Liver (tissue), 8 donors: ENCODE measurements at regions not wholly inside any gene's neighbourhood (a gene's known extent, or its start where the extent isn't known, plus 50 kb on each side); places are given as distances from the start of the nearest gene placed in this dataset.

Source experiments
- DNase-seq: peaks from one replicate; pipeline ENCODE4 v3.0.0-alpha.2; 2017; ENCODE audit warnings: low spot score
- H3K27ac ChIP-seq, 2 donors: one replicate each; pipeline ENCODE4 v1.7.0; 2013; ENCODE audit warnings: inconsistent platforms in 2 of 2, low read length in 2 of 2, control low read depth in 1 of 2, low read depth in 1 of 2, mild to moderate bottlenecking in 1 of 2
- H3K27me3 ChIP-seq, 4 donors: one replicate each; pipeline versions ENCODE4 v1.6.1 to v1.7.0; 2013; ENCODE audit warnings: low read length in 3 of 4, inconsistent platforms in 1 of 4, mild to moderate bottlenecking in 1 of 4, moderate library complexity in 1 of 4; ENCODE audit not compliant: control insufficient read depth in 4 of 4, insufficient read depth in 4 of 4
- H3K36me3 ChIP-seq, 4 donors: one replicate each; pipeline versions ENCODE4 v1.6.1 to v1.7.0; 2013; ENCODE audit warnings: low read length in 3 of 4, mild to moderate bottlenecking in 3 of 4, low read depth in 1 of 4, moderate library complexity in 1 of 4; ENCODE audit not compliant: control insufficient read depth in 4 of 4, insufficient read depth in 3 of 4
- H3K4me1 ChIP-seq, 4 donors: one replicate each; pipeline versions ENCODE4 v1.6.1 to v1.7.0; 2013; ENCODE audit warnings: low read length in 3 of 4, mild to moderate bottlenecking in 3 of 4, moderate library complexity in 1 of 4; ENCODE audit not compliant: control insufficient read depth in 4 of 4, insufficient read depth in 4 of 4
- H3K4me3 ChIP-seq, 3 donors: one replicate each; pipeline versions ENCODE4 v1.6.1 to v1.7.0; 2013; ENCODE audit warnings: low read length in 3 of 3, control low read depth in 1 of 3, low read depth in 1 of 3, mild to moderate bottlenecking in 1 of 3
- H3K9ac ChIP-seq, 2 donors: one replicate each; pipeline ENCODE4 v1.7.0; 2013; ENCODE audit warnings: low read length in 2 of 2, mild to moderate bottlenecking in 2 of 2, moderate library complexity in 2 of 2, control low read depth in 1 of 2, low read depth in 1 of 2
- H3K9me3 ChIP-seq, 4 donors: one replicate each; pipeline versions ENCODE4 v1.6.1 to v1.7.0; 2013; ENCODE audit warnings: low read length in 3 of 4; ENCODE audit not compliant: control insufficient read depth in 4 of 4
- ATF3 ChIP-seq: IDR thresholded peaks from 2 replicates; pipeline ENCODE4 v1.6.1; 2016; ENCODE audit warnings: antibody characterized with exemption
- CTCF ChIP-seq: fragments of 150-350 bp; IDR thresholded peaks from 2 replicates; pipeline ENCODE4 v1.5.1; 2017; ENCODE audit warnings: improper control_type of control experiment, low read depth, low read length; ENCODE audit not compliant: missing input control
- EGR1 ChIP-seq, 2 donors: IDR thresholded peaks; 2 replicates each; pipeline ENCODE4 v1.6.1; 2016 to 2018; ENCODE audit warnings: antibody characterized with exemption in 2 of 2, low read depth in 2 of 2
- FOXA1 ChIP-seq: IDR thresholded peaks from 2 replicates; pipeline ENCODE4 v1.6.1; 2016; ENCODE audit warnings: antibody characterized with exemption
- FOXA2 ChIP-seq: IDR thresholded peaks from 2 replicates; pipeline ENCODE4 v1.6.1; 2016; ENCODE audit warnings: antibody characterized with exemption
- GABPA ChIP-seq, 2 donors: IDR thresholded peaks in 1 of 2; conservative IDR thresholded peaks in 1 of 2; 2 replicates each; pipeline ENCODE4 v1.6.1; 2016; ENCODE audit warnings: antibody characterized with exemption in 2 of 2, mild to moderate bottlenecking in 1 of 2, moderate library complexity in 1 of 2
- HNF4A ChIP-seq, 2 donors: conservative IDR thresholded peaks; 2 replicates each; pipeline ENCODE4 v1.6.1; 2016; ENCODE audit warnings: antibody characterized with exemption in 2 of 2, mild to moderate bottlenecking in 2 of 2
- HNF4G ChIP-seq: IDR thresholded peaks from 2 replicates; pipeline ENCODE4 v1.6.1; 2016; ENCODE audit warnings: antibody characterized with exemption
- JUND ChIP-seq, 2 donors: IDR thresholded peaks; 2 replicates each; pipeline ENCODE4 v1.6.1; 2016; ENCODE audit warnings: antibody characterized with exemption in 2 of 2
- MAX ChIP-seq: IDR thresholded peaks from 2 replicates; pipeline ENCODE4 v1.6.1; 2016; ENCODE audit warnings: antibody characterized with exemption
- NR2F2 ChIP-seq: IDR thresholded peaks from 2 replicates; pipeline ENCODE4 v1.6.1; 2016; ENCODE audit warnings: antibody characterized with exemption
- RAD21 ChIP-seq, 2 donors: IDR thresholded peaks; 2 replicates each; pipeline ENCODE4 v1.6.1; 2016; ENCODE audit warnings: antibody characterized with exemption in 2 of 2, mild to moderate bottlenecking in 2 of 2
- REST ChIP-seq: IDR thresholded peaks from 2 replicates; pipeline ENCODE4 v1.6.1; 2016; ENCODE audit warnings: antibody characterized with exemption, mild to moderate bottlenecking
- RXRA ChIP-seq, 2 donors: IDR thresholded peaks; 2 replicates each; pipeline ENCODE4 v1.6.1; 2017 to 2018; ENCODE audit warnings: antibody characterized with exemption in 2 of 2, mild to moderate bottlenecking in 1 of 2
- SP1 ChIP-seq: IDR thresholded peaks from 2 replicates; pipeline ENCODE4 v1.6.1; 2018; ENCODE audit warnings: antibody characterized with exemption, mild to moderate bottlenecking
- TAF1 ChIP-seq: conservative IDR thresholded peaks from 2 replicates; pipeline ENCODE4 v1.6.1; 2016; ENCODE audit warnings: antibody characterized with exemption, mild to moderate bottlenecking
- YY1 ChIP-seq: IDR thresholded peaks from 2 replicates; pipeline ENCODE4 v1.6.1; 2016; ENCODE audit warnings: antibody characterized with exemption, mild to moderate bottlenecking
- ZBTB33 ChIP-seq: IDR thresholded peaks from 2 replicates; pipeline ENCODE4 v1.6.1; 2016; ENCODE audit warnings: antibody characterized with exemption
- WGBS: extraction: QIAGEN DNeasy Blood & Tissue Kit; methylation state at CpG from one replicate; pipeline ENCODE4 v1.1.7; 2013; 5-methylcytosine and 5-hydroxymethylcytosine counted together
- donor health status: healthy.
- donor health status: healthy.
- donor health status: healthy.
- donor health status: healthy.
- donor health status: healthy.

GRCh38 chr12:107225635-107226034 lies 132.3 kb upstream of the CRY1 start:
- no peak for TF ChIP-seq JUND (IDR thresholded peaks at IDR 0.05)
- TF ChIP-seq YY1: no peak
- TF ChIP-seq REST: no peak
- no peak for TF ChIP-seq TAF1
- TF ChIP-seq ATF3: no peak
- TF ChIP-seq FOXA1: no peak
- TF ChIP-seq NR2F2: no peak
- TF ChIP-seq SP1: no peak
- no peak for TF ChIP-seq HNF4A (conservative IDR thresholded peaks at IDR 0.05)
- no peak for TF ChIP-seq CTCF
- TF ChIP-seq EGR1 (IDR thresholded peaks at IDR 0.05; ENCODE audit: low read depth in 2 of 2): no peak
- TF ChIP-seq MAX: no peak
- no peak for TF ChIP-seq GABPA (IDR thresholded peaks at IDR 0.05 in 1 of 2, conservative IDR thresholded peaks at IDR 0.05 in 1 of 2)
- no peak for TF ChIP-seq FOXA2
- TF ChIP-seq RAD21 (IDR thresholded peaks at IDR 0.05): no peak
- no peak for TF ChIP-seq ZBTB33
- no peak overlapping the region for H3K9ac ChIP-seq
- WGBS: 65% methylated on average over 6 of the region's 6 CpGs
- no peak overlapping the region for H3K4me3 ChIP-seq
- H3K36me3 ChIP-seq: no peaks in the 10 kb centered on the region
- no peak overlapping the region for H3K27ac ChIP-seq
- no peaks in the 10 kb centered on the region for H3K4me1 ChIP-seq
- no peaks in the 10 kb centered on the region for H3K9me3 ChIP-seq
- DNase-seq: no peak
- no peaks in the 10 kb centered on the region for H3K27me3 ChIP-seq

- Histone ChIP-seq H3K9ac (no peak overlapping the region), H3K4me1 (no peaks in the 10 kb centered on the region), H3K27me3 (no peaks in the 10 kb centered on the region), H3K9me3 (no peaks in the 10 kb centered on the region), H3K4me3 (no peak overlapping the region), H3K27ac (no peak overlapping the region), H3K36me3 (no peaks in the 10 kb centered on the region)
- TF ChIP-seq MAX (no peak), ZBTB33 (no peak), HNF4A (conservative IDR thresholded peaks at IDR 0.05) (no peak), HNF4G (no peak), FOXA1 (no peak), NR2F2 (no peak), RXRA (IDR thresholded peaks at IDR 0.05) (no peak)
- WGBS: 95% methylated on average over 2 of the region's 2 CpGs
- no peak for DNase-seq
These were observed 132.8 kb upstream of the CRY1 start for GRCh38 chr12:107226126-107226525.
